Type B pancreatic cell (in vitro differentiated cells): ENCODE measurements at regions not wholly inside any gene's neighbourhood (a gene's known extent, or its start where the extent isn't known, plus 50 kb on each side); places are given as distances from the start of the nearest gene placed in this dataset.

Experiments used
- DNase-seq: peaks from one replicate; pipeline ENCODE4 v3.0.0; 2021; ENCODE audit warnings: mixed read lengths; ENCODE audit not compliant: unreplicated experiment; ENCODE audit errors: extremely low spot score
- H3K27ac Mint-ChIP-seq: 2 replicates; pipeline ENCODE4 v1.8.0; 2021; ENCODE audit warnings: mild to moderate bottlenecking, mixed read lengths
- H3K27me3 Mint-ChIP-seq: 2 replicates; pipeline ENCODE4 v1.8.0; 2021; ENCODE audit warnings: mixed read lengths
- H3K36me3 Mint-ChIP-seq: 2 replicates; pipeline ENCODE4 v1.8.0; 2021; ENCODE audit warnings: mixed read lengths
- H3K4me1 Mint-ChIP-seq: one replicate; pipeline ENCODE4 v1.8.0; 2021; ENCODE audit warnings: mixed read lengths; ENCODE audit not compliant: unreplicated experiment
- H3K4me3 Mint-ChIP-seq: 2 replicates; pipeline ENCODE4 v1.8.0; 2021; ENCODE audit warnings: mild to moderate bottlenecking, mixed read lengths
- H3K9me3 Mint-ChIP-seq: 2 replicates; pipeline ENCODE4 v1.8.0; 2021; ENCODE audit warnings: mixed read lengths
- CTCF ChIP-seq: fragments of 200-600 bp; sonication (generic); conservative IDR thresholded peaks from 2 replicates; pipeline ENCODE4 v1.5.0; 2021; ENCODE audit warnings: antibody characterized with exemption, mild to moderate bottlenecking

- Mint-ChIP-seq H3K4me1 (no peaks in the 10 kb centered on the region), H3K4me3 (no peak overlapping the region), H3K27me3 (no peaks in the 10 kb centered on the region), H3K9me3 (peaks cover 22% of the 10 kb centered on the region), H3K36me3 (no peaks in the 10 kb centered on the region), H3K27ac (no peak overlapping the region)
- TF ChIP-seq CTCF: no peak
- no peak for DNase-seq
Measured at GRCh38 chr7:41763626-41764025, 60.7 kb upstream of the INHBA start.

- H3K27ac Mint-ChIP-seq: no peak overlapping the region
- H3K36me3 Mint-ChIP-seq: no peaks in the 10 kb centered on the region
- H3K4me3 Mint-ChIP-seq: peak overlapping the region; percentile 39
- no peak for TF ChIP-seq CTCF
- peaks cover 22% of the 10 kb centered on the region for H3K9me3 Mint-ChIP-seq
- no peaks in the 10 kb centered on the region for H3K4me1 Mint-ChIP-seq
- DNase-seq: no peak
- H3K27me3 Mint-ChIP-seq: no peaks in the 10 kb centered on the region
Measured at GRCh38 chr7:41762641-41763040, 59.8 kb upstream of the INHBA start.

GRCh38 chr7:41760293-41760692 lies 57.4 kb upstream of the INHBA start:
- TF ChIP-seq CTCF: no peak
- no peaks in the 10 kb centered on the region for H3K27me3 Mint-ChIP-seq
- DNase-seq: no peak
- H3K27ac Mint-ChIP-seq: no peak overlapping the region
- no peak overlapping the region for H3K4me3 Mint-ChIP-seq
- peaks cover 29% of the 10 kb centered on the region for H3K9me3 Mint-ChIP-seq
- H3K36me3 Mint-ChIP-seq: no peaks in the 10 kb centered on the region
- H3K4me1 Mint-ChIP-seq: no peaks in the 10 kb centered on the region

GRCh38 chr7:41758321-41758720 lies 55.4 kb upstream of the INHBA start:
- Mint-ChIP-seq H3K27ac (no peak overlapping the region), H3K4me3 (no peak overlapping the region), H3K27me3 (no peaks in the 10 kb centered on the region), H3K36me3 (peaks cover 4% of the 10 kb centered on the region), H3K4me1 (no peaks in the 10 kb centered on the region), H3K9me3 (peaks cover 29% of the 10 kb centered on the region)
- no peak for TF ChIP-seq CTCF
- no peak for DNase-seq

GRCh38 chr7:41756650-41757182 lies 53.8 kb upstream of the INHBA start:
- no peak for DNase-seq
- no peaks in the 10 kb centered on the region for H3K27me3 Mint-ChIP-seq

More at GRCh38 chr7:41756650-41757182, 53.8 kb upstream of the INHBA start:
- Mint-ChIP-seq H3K27ac (no peak overlapping the region), H3K9me3 (peaks cover 25% of the 10 kb centered on the region), H3K36me3 (peaks cover 4% of the 10 kb centered on the region), H3K4me1 (no peaks in the 10 kb centered on the region), H3K4me3 (no peak overlapping the region)
- TF ChIP-seq CTCF: no peak
